H1 (cell line): ENCODE measurements at regions not wholly inside any gene's neighbourhood (a gene's known extent, or its start where the extent isn't known, plus 50 kb on each side); places are given as distances from the start of the nearest gene placed in this dataset.

Experiments used
- BCL11A ChIP-seq, 2 experiments: IDR thresholded peaks; one replicate each; pipeline ENCODE4 v1.6.1; 2011; ENCODE audit warnings: low read depth in 2 of 2, low read length in 2 of 2, mild to moderate bottlenecking in 2 of 2
- CHD2 ChIP-seq: IDR thresholded peaks from 2 replicates; pipeline ENCODE4 v1.6.1; 2012; ENCODE audit warnings: low read length, improper control_type of control experiment
- CHD7 ChIP-seq: fragments of 300-600 bp; sonication (generic); IDR thresholded peaks from 2 replicates; pipeline ENCODE4 v1.7.1; 2012; ENCODE audit warnings: low read length, moderate library complexity, mild to moderate bottlenecking, inconsistent platforms; ENCODE audit not compliant: insufficient replicate concordance
- RNF2 ChIP-seq: fragments of 200-900, 300-1000 bp; sonication (generic); IDR thresholded peaks from 2 replicates; pipeline ENCODE4 v1.7.1; 2016; ENCODE audit warnings: borderline replicate concordance, low read depth, mild to moderate bottlenecking, antibody characterized with exemption, low read length; ENCODE audit not compliant: poor library complexity, severe bottlenecking; ENCODE audit errors: missing control alignments
- SAP30 ChIP-seq: fragments of 300-600 bp; sonication (generic); IDR thresholded peaks from 2 replicates; pipeline ENCODE4 v1.7.1; 2012; ENCODE audit warnings: low read length, moderate library complexity, mild to moderate bottlenecking, inconsistent platforms; ENCODE audit not compliant: insufficient read depth, insufficient replicate concordance
- SRF ChIP-seq: IDR thresholded peaks from 2 replicates; pipeline ENCODE4 v1.6.1; 2011; ENCODE audit warnings: mild to moderate bottlenecking, low read depth, low read length, moderate library complexity
- YY1 ChIP-seq: IDR thresholded peaks from 2 replicates; pipeline ENCODE4 v1.6.1; 2011; ENCODE audit warnings: low read depth, mild to moderate bottlenecking, low read length

GRCh38 chr18:45565280-45565970 is 49.9 kb upstream of the SLC14A2 start (continued):
- TF ChIP-seq CHD7 (no peak), RNF2 (no peak), CHD2 (no peak), SRF (no peak), BCL11A (IDR thresholded peaks at IDR 0.05; ENCODE audit: low read depth in 2 of 2, low read length in 2 of 2) (no peak), YY1 (no peak), SAP30 (no peak)
- TF ChIP-seq, all 59 proteins: peak for 0
